ACC112 (cell line): ENCODE measurements at regions not wholly inside any gene's neighbourhood (a gene's known extent, or its start where the extent isn't known, plus 50 kb on each side); places are given as distances from the start of the nearest gene placed in this dataset.

ENCODE experiments used
- H2AFZ ChIP-seq: fragments of 200-600 bp; sonication (generic); one replicate; pipeline ENCODE4 v1.6.0; 2017; ENCODE audit warnings: antibody characterized with exemption, low read length; ENCODE audit not compliant: unreplicated experiment
- H3K27ac ChIP-seq: fragments of 200-600 bp; sonication (generic); 2 replicates; pipeline ENCODE4 v1.5.1; 2014; ENCODE audit warnings: low read depth, mild to moderate bottlenecking, antibody characterized with exemption, low read length, moderate library complexity
- H3K27me3 ChIP-seq: fragments of 200-600 bp; sonication (generic); 2 replicates; pipeline ENCODE4 v1.6.1; 2014; ENCODE audit warnings: mild to moderate bottlenecking, antibody characterized with exemption, low read length, moderate library complexity, mixed read lengths; ENCODE audit not compliant: insufficient read depth
- H3K36me3 ChIP-seq: fragments of 200-600 bp; sonication (generic); 2 replicates; pipeline ENCODE4 v1.6.1; 2016; ENCODE audit warnings: mild to moderate bottlenecking, antibody characterized with exemption, low read length, moderate library complexity, mixed read lengths; ENCODE audit not compliant: insufficient read depth
- H3K4me1 ChIP-seq: fragments of 200-600 bp; sonication (generic); one replicate; pipeline ENCODE4 v1.6.1; 2016; ENCODE audit warnings: low read length, mixed read lengths; ENCODE audit not compliant: insufficient read depth, unreplicated experiment, control insufficient read depth
- H3K4me3 ChIP-seq: fragments of 200-600 bp; sonication (generic); 2 replicates; pipeline ENCODE4 v1.5.1; 2014; ENCODE audit warnings: mild to moderate bottlenecking, low read depth, low read length
- H3K79me2 ChIP-seq: fragments of 200-600 bp; sonication (generic); one replicate; pipeline ENCODE4 v1.6.0; 2016; ENCODE audit warnings: low read length; ENCODE audit not compliant: control insufficient read depth, unreplicated experiment, insufficient read depth

GRCh38 chr12:46926526-46926925 lies 100.7 kb upstream of the SLC38A4 start:
- H3K27me3 ChIP-seq: no peaks in the 10 kb centered on the region

GRCh38 chr12:46930101-46930500 lies 104.3 kb upstream of the SLC38A4 start:
- Histone ChIP-seq H3K36me3 (no peaks in the 10 kb centered on the region), H3K27me3 (no peaks in the 10 kb centered on the region), H3K27ac (no peak overlapping the region), H3K4me3 (no peak overlapping the region), H2AFZ (no peak overlapping the region), H3K4me1 (no peaks in the 10 kb centered on the region), H3K79me2 (no peaks in the 10 kb centered on the region)

More at GRCh38 chr12:46926526-46926925, 100.7 kb upstream of the SLC38A4 start:
- Histone ChIP-seq H3K36me3 (no peaks in the 10 kb centered on the region), H3K4me1 (peaks cover 6% of the 10 kb centered on the region), H2AFZ (no peak overlapping the region), H3K79me2 (no peaks in the 10 kb centered on the region), H3K4me3 (no peak overlapping the region), H3K27ac (no peak overlapping the region)

GRCh38 chr12:46933947-46934346 lies 108.2 kb upstream of the SLC38A4 start:
- Histone ChIP-seq H3K36me3 (no peaks in the 10 kb centered on the region), H3K27ac (no peak overlapping the region), H3K4me1 (peaks cover 4% of the 10 kb centered on the region), H3K4me3 (no peak overlapping the region), H3K27me3 (no peaks in the 10 kb centered on the region), H2AFZ (no peak overlapping the region), H3K79me2 (no peaks in the 10 kb centered on the region)

- Histone ChIP-seq H3K4me1 (peaks cover 4% of the 10 kb centered on the region), H3K4me3 (no peak overlapping the region), H3K27me3 (no peaks in the 10 kb centered on the region), H3K79me2 (no peaks in the 10 kb centered on the region), H2AFZ (no peak overlapping the region), H3K36me3 (no peaks in the 10 kb centered on the region), H3K27ac (no peak overlapping the region)
These were observed 108.7 kb upstream of the SLC38A4 start for GRCh38 chr12:46934374-46935111.

GRCh38 chr12:46935271-46935847 lies 109.6 kb upstream of the SLC38A4 start:
- no peak overlapping the region for H3K4me3 ChIP-seq
- H3K27ac ChIP-seq: no peak overlapping the region
- H3K4me1 ChIP-seq: peaks cover 4% of the 10 kb centered on the region
- H3K27me3 ChIP-seq: no peaks in the 10 kb centered on the region
- H2AFZ ChIP-seq: no peak overlapping the region
- no peaks in the 10 kb centered on the region for H3K36me3 ChIP-seq
- H3K79me2 ChIP-seq: no peaks in the 10 kb centered on the region

GRCh38 chr12:46936042-46936441 lies 110.2 kb upstream of the SLC38A4 start:
- Histone ChIP-seq H3K79me2 (no peaks in the 10 kb centered on the region), H3K36me3 (no peaks in the 10 kb centered on the region), H3K4me1 (peaks cover 4% of the 10 kb centered on the region), H3K4me3 (no peak overlapping the region), H2AFZ (no peak overlapping the region), H3K27ac (no peak overlapping the region), H3K27me3 (no peaks in the 10 kb centered on the region)

DNA sequence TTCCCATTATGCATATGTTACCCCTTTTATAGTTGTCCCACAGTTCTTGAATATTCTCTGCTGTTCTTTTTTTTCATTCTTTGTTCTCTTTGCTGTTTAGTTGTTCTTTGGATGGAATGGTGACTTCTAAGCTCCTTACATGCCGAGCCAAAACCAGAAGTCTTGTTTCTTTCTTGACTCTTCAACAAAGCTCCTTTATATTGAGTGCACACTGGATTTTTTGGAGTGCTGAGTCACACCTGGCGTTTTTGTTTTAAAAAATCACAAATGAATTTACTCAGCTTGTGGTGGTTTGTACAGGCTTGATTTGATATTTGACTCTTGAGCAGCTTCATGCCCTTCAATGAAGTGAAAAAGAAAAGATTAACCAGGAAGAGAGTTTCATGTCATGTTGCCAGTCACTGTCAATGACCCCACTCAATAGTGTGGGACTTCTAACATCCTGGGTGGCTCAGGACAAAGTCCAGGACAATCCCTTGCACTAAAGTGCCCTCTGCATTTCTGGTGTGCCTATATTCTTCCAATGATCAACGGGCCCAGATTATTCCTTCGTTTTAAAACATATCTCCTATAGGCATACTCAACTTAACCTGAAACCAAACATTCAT lies 112.4 kb upstream of the SLC38A4 start:
- H3K27ac ChIP-seq: no peak overlapping the region

GRCh38 chr12:46941981-46942380 lies 116.2 kb upstream of the SLC38A4 start:
- Histone ChIP-seq H2AFZ (no peak overlapping the region), H3K4me1 (peaks cover 30% of the 10 kb centered on the region), H3K36me3 (no peaks in the 10 kb centered on the region), H3K4me3 (no peak overlapping the region), H3K79me2 (no peaks in the 10 kb centered on the region), H3K27me3 (no peaks in the 10 kb centered on the region), H3K27ac (no peak overlapping the region)

More for the DNA sequence above, 112.4 kb upstream of the SLC38A4 start:
- Histone ChIP-seq H3K36me3 (no peaks in the 10 kb centered on the region), H3K4me3 (no peak overlapping the region), H2AFZ (no peak overlapping the region), H3K4me1 (peaks cover 19% of the 10 kb centered on the region), H3K27me3 (no peaks in the 10 kb centered on the region), H3K79me2 (no peaks in the 10 kb centered on the region)

DNA sequence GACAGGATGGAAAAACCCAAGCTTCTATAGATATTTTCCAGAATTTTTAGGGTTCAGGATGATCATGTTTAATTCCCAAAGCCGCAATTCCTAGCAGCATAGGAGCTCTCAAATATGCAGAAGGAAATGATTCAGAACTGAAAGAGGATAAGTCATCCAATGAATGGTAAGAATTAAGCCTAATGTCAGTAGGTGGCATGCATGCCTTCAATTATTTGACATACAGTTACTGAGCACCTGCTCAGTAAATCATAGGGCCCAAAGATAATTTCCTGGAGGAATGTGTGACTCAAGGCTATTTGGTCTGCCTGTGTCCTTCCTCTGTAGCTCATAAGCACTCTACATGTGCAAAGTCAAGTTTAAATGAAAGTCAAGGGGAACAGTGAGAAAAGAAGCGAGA lies 116.8 kb upstream of the SLC38A4 start:
- Histone ChIP-seq H2AFZ (peak overlapping the region; percentile 12), H3K36me3 (no peaks in the 10 kb centered on the region), H3K27me3 (no peaks in the 10 kb centered on the region), H3K4me3 (no peak overlapping the region), H3K4me1 (peaks cover 30% of the 10 kb centered on the region), H3K79me2 (no peaks in the 10 kb centered on the region), H3K27ac (no peak overlapping the region)

GRCh38 chr12:46944088-46944487 lies 118.3 kb upstream of the SLC38A4 start:
- Histone ChIP-seq H3K27me3 (no peaks in the 10 kb centered on the region), H3K4me3 (no peak overlapping the region), H3K27ac (no peak overlapping the region), H3K36me3 (no peaks in the 10 kb centered on the region), H2AFZ (peak overlapping the region; percentile 48), H3K4me1 (peaks cover 26% of the 10 kb centered on the region), H3K79me2 (no peaks in the 10 kb centered on the region)

GRCh38 chr12:46944771-46945170 lies 119.0 kb upstream of the SLC38A4 start:
- Histone ChIP-seq H3K27ac (no peak overlapping the region), H3K27me3 (no peaks in the 10 kb centered on the region), H3K4me1 (peaks cover 26% of the 10 kb centered on the region), H3K4me3 (no peak overlapping the region), H2AFZ (no peak overlapping the region), H3K36me3 (no peaks in the 10 kb centered on the region), H3K79me2 (no peaks in the 10 kb centered on the region)
